ENCODE measurements at regions not wholly inside any gene's neighbourhood (a gene's known extent, or its start where the extent isn't known, plus 50 kb on each side); places are given as distances from the start of the nearest gene placed in this dataset.
A peak's percentile ranks its signal among the peaks of the same experiment; 100 is the strongest.

- Histone ChIP-seq H3K27me3 (ENCODE audit: insufficient read depth, low read length) (no peaks in the 10 kb centered on the region), H3K4me1 (ENCODE audit: insufficient read depth, low read length) (peaks cover 17% of the 10 kb centered on the region), H3K9me3 (ENCODE audit: low read length) (no peaks in the 10 kb centered on the region), H2AFZ (ENCODE audit: low read depth, low read length) (peak overlapping the region; percentile 94), H3K4me3 (ENCODE audit: low read length) (peak overlapping the region; percentile 40), H3K36me3 (ENCODE audit: insufficient read depth, low read length) (no peaks in the 10 kb centered on the region)
Measured at GRCh38 chr14:97572583-97573458, 775.6 kb downstream of the VRK1 start.

GRCh38 chr14:97575677-97576076, 778.5 kb downstream of the VRK1 start:
- Histone ChIP-seq H3K27me3 (ENCODE audit: insufficient read depth, low read length) (no peaks in the 10 kb centered on the region), H2AFZ (ENCODE audit: low read depth, low read length) (no peak overlapping the region), H3K4me1 (ENCODE audit: insufficient read depth, low read length) (peaks cover 17% of the 10 kb centered on the region), H3K4me3 (ENCODE audit: low read length) (no peak overlapping the region), H3K9me3 (ENCODE audit: low read length) (no peaks in the 10 kb centered on the region), H3K36me3 (ENCODE audit: insufficient read depth, low read length) (no peaks in the 10 kb centered on the region)

- Histone ChIP-seq H3K9me3 (ENCODE audit: low read length) (no peaks in the 10 kb centered on the region), H3K4me1 (ENCODE audit: insufficient read depth, low read length) (no peaks in the 10 kb centered on the region), H3K27me3 (ENCODE audit: insufficient read depth, low read length) (no peaks in the 10 kb centered on the region), H3K36me3 (ENCODE audit: insufficient read depth, low read length) (no peaks in the 10 kb centered on the region), H2AFZ (ENCODE audit: low read depth, low read length) (no peak overlapping the region), H3K4me3 (ENCODE audit: low read length) (no peak overlapping the region)
Measured at GRCh38 chr14:97578982-97579548, 781.9 kb downstream of the VRK1 start.

GRCh38 chr14:97581016-97581415, 783.8 kb downstream of the VRK1 start:
- no peaks in the 10 kb centered on the region for H3K36me3 ChIP-seq (ENCODE audit: insufficient read depth, low read length)
- H3K27me3 ChIP-seq (ENCODE audit: insufficient read depth, low read length), result no peaks in the 10 kb centered on the region
- no peak overlapping the region for H2AFZ ChIP-seq (ENCODE audit: low read depth, low read length)
- no peak overlapping the region for H3K4me3 ChIP-seq (ENCODE audit: low read length)
- H3K4me1 ChIP-seq (ENCODE audit: insufficient read depth, low read length), result no peaks in the 10 kb centered on the region
- H3K9me3 ChIP-seq (ENCODE audit: low read length), result no peaks in the 10 kb centered on the region

- Histone ChIP-seq H3K27me3 (ENCODE audit: insufficient read depth, low read length) (no peaks in the 10 kb centered on the region), H3K4me1 (ENCODE audit: insufficient read depth, low read length) (no peaks in the 10 kb centered on the region), H3K4me3 (ENCODE audit: low read length) (no peak overlapping the region), H3K36me3 (ENCODE audit: insufficient read depth, low read length) (no peaks in the 10 kb centered on the region), H3K9me3 (ENCODE audit: low read length) (no peaks in the 10 kb centered on the region), H2AFZ (ENCODE audit: low read depth, low read length) (no peak overlapping the region)
Measured at GRCh38 chr14:97582022-97582421, 784.8 kb downstream of the VRK1 start.

GRCh38 chr14:97584528-97584927, 787.3 kb downstream of the VRK1 start:
- H3K4me1 ChIP-seq (ENCODE audit: insufficient read depth, low read length), result no peaks in the 10 kb centered on the region
- H3K27me3 ChIP-seq (ENCODE audit: insufficient read depth, low read length), result no peaks in the 10 kb centered on the region
- no peak overlapping the region for H2AFZ ChIP-seq (ENCODE audit: low read depth, low read length)
- no peak overlapping the region for H3K4me3 ChIP-seq (ENCODE audit: low read length)
- no peaks in the 10 kb centered on the region for H3K36me3 ChIP-seq (ENCODE audit: insufficient read depth, low read length)
- H3K9me3 ChIP-seq (ENCODE audit: low read length), result no peaks in the 10 kb centered on the region

GRCh38 chr14:97592341-97592980, 795.3 kb downstream of the VRK1 start:
- H2AFZ ChIP-seq (ENCODE audit: low read depth, low read length), result no peak overlapping the region
- no peaks in the 10 kb centered on the region for H3K36me3 ChIP-seq (ENCODE audit: insufficient read depth, low read length)
- H3K27me3 ChIP-seq (ENCODE audit: insufficient read depth, low read length), result no peaks in the 10 kb centered on the region

GRCh38 chr14:97594306-97594705, 797.1 kb downstream of the VRK1 start:
- Histone ChIP-seq H3K27me3 (ENCODE audit: insufficient read depth, low read length) (no peaks in the 10 kb centered on the region), H2AFZ (ENCODE audit: low read depth, low read length) (no peak overlapping the region), H3K9me3 (ENCODE audit: low read length) (no peaks in the 10 kb centered on the region), H3K36me3 (ENCODE audit: insufficient read depth, low read length) (no peaks in the 10 kb centered on the region), H3K4me1 (ENCODE audit: insufficient read depth, low read length) (no peaks in the 10 kb centered on the region), H3K4me3 (ENCODE audit: low read length) (no peak overlapping the region)

More at GRCh38 chr14:97592341-97592980, 795.3 kb downstream of the VRK1 start:
- no peak overlapping the region for H3K4me3 ChIP-seq (ENCODE audit: low read length)
- H3K9me3 ChIP-seq (ENCODE audit: low read length), result no peaks in the 10 kb centered on the region
- H3K4me1 ChIP-seq (ENCODE audit: insufficient read depth, low read length), result no peaks in the 10 kb centered on the region

- no peaks in the 10 kb centered on the region for H3K9me3 ChIP-seq (ENCODE audit: low read length)
- no peaks in the 10 kb centered on the region for H3K27me3 ChIP-seq (ENCODE audit: insufficient read depth, low read length)
- H3K4me1 ChIP-seq (ENCODE audit: insufficient read depth, low read length), result no peaks in the 10 kb centered on the region
- H2AFZ ChIP-seq (ENCODE audit: low read depth, low read length), result no peak overlapping the region
- H3K36me3 ChIP-seq (ENCODE audit: insufficient read depth, low read length), result no peaks in the 10 kb centered on the region
- no peak overlapping the region for H3K4me3 ChIP-seq (ENCODE audit: low read length)
Measured at GRCh38 chr14:97602438-97603117, 805.4 kb downstream of the VRK1 start.

GRCh38 chr14:97603201-97603600, 806.0 kb downstream of the VRK1 start:
- no peaks in the 10 kb centered on the region for H3K4me1 ChIP-seq (ENCODE audit: insufficient read depth, low read length)
- no peaks in the 10 kb centered on the region for H3K9me3 ChIP-seq (ENCODE audit: low read length)
- H2AFZ ChIP-seq (ENCODE audit: low read depth, low read length), result no peak overlapping the region
- no peaks in the 10 kb centered on the region for H3K36me3 ChIP-seq (ENCODE audit: insufficient read depth, low read length)
- H3K27me3 ChIP-seq (ENCODE audit: insufficient read depth, low read length), result no peaks in the 10 kb centered on the region
- no peak overlapping the region for H3K4me3 ChIP-seq (ENCODE audit: low read length)

GRCh38 chr14:97604731-97605130, 807.5 kb downstream of the VRK1 start:
- no peaks in the 10 kb centered on the region for H3K4me1 ChIP-seq (ENCODE audit: insufficient read depth, low read length)
- no peak overlapping the region for H2AFZ ChIP-seq (ENCODE audit: low read depth, low read length)
- no peaks in the 10 kb centered on the region for H3K27me3 ChIP-seq (ENCODE audit: insufficient read depth, low read length)
- no peak overlapping the region for H3K4me3 ChIP-seq (ENCODE audit: low read length)
- no peaks in the 10 kb centered on the region for H3K9me3 ChIP-seq (ENCODE audit: low read length)
- no peaks in the 10 kb centered on the region for H3K36me3 ChIP-seq (ENCODE audit: insufficient read depth, low read length)

- H3K27me3 ChIP-seq (ENCODE audit: insufficient read depth, low read length), result no peaks in the 10 kb centered on the region
- H3K4me1 ChIP-seq (ENCODE audit: insufficient read depth, low read length), result no peaks in the 10 kb centered on the region
- no peak overlapping the region for H2AFZ ChIP-seq (ENCODE audit: low read depth, low read length)
- H3K36me3 ChIP-seq (ENCODE audit: insufficient read depth, low read length), result no peaks in the 10 kb centered on the region
- H3K9me3 ChIP-seq (ENCODE audit: low read length), result no peaks in the 10 kb centered on the region
- no peak overlapping the region for H3K4me3 ChIP-seq (ENCODE audit: low read length)
Measured at GRCh38 chr14:97618401-97618800, 821.2 kb downstream of the VRK1 start.

All from neuron (in vitro differentiated cells).